Mucosa of stomach (tissue), 1 donor: ENCODE measurements at regions not wholly inside any gene's neighbourhood (a gene's known extent, or its start where the extent isn't known, plus 50 kb on each side); places are given as distances from the start of the nearest gene placed in this dataset.

Experiments
- H3K27me3 ChIP-seq: one replicate; pipeline ENCODE4 v1.7.0; 2013; ENCODE audit warnings: mild to moderate bottlenecking, low read length; ENCODE audit not compliant: control insufficient read depth, insufficient read depth
- H3K36me3 ChIP-seq: one replicate; pipeline ENCODE4 v1.7.0; 2013; ENCODE audit warnings: low read length; ENCODE audit not compliant: control insufficient read depth, insufficient read depth
- H3K4me1 ChIP-seq: one replicate; pipeline ENCODE4 v1.7.0; 2013; ENCODE audit warnings: mild to moderate bottlenecking, low read length; ENCODE audit not compliant: control insufficient read depth, insufficient read depth
- H3K4me3 ChIP-seq: one replicate; pipeline ENCODE4 v1.7.0; 2013; ENCODE audit warnings: low read length
- H3K9ac ChIP-seq: one replicate; pipeline ENCODE4 v1.7.0; 2013; ENCODE audit warnings: mild to moderate bottlenecking, low read length, moderate library complexity
- H3K9me3 ChIP-seq: one replicate; pipeline ENCODE4 v1.7.0; 2013; ENCODE audit warnings: mild to moderate bottlenecking, low read length, moderate library complexity; ENCODE audit not compliant: control insufficient read depth
- donor health status: Pancreatic carcinoma.

DNA sequence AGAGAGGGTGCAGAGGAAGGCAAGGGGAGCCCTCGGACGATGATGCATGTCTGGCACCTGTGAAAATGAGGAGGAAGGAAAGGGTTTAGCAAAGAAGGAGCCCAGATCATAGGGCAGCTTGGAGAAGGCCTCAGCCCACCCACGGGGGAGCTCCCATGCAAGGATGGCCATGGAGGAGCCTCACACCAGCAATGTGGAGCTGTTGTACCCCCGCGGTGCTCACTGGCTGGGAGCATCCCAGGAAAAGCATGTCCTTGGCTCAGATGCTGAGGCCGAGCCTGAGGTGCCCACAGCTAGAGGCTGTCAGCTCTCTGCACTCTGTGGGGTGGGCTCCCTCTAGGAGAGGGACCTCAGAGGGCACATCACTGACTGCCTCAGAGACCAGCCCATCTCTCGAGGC is 622.6 kb downstream of the AACS start:
- H3K9ac ChIP-seq, result no peak overlapping the region
- no peaks in the 10 kb centered on the region for H3K27me3 ChIP-seq
- H3K36me3 ChIP-seq, result no peaks in the 10 kb centered on the region
- no peak overlapping the region for H3K4me3 ChIP-seq
- no peaks in the 10 kb centered on the region for H3K4me1 ChIP-seq
- no peaks in the 10 kb centered on the region for H3K9me3 ChIP-seq

DNA sequence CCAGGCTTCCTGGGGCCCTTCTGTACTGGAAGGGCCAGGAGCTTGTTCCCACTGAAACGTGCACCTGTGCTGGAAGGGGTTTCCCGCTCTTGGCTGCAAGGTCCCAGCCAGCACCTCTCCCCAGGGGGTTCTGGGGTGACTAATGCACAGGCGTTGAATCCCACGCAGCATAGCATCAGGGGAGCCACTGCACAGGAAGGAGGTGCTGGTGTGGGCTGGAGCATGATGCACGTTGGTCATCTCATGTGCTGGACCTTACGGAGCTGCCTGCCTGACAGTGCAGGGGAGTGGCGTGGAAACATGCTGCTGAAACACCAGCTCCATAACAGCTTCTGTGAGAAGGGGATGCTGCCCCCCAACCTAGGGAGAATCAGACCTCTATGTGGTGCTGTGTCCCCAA is 623.0 kb downstream of the AACS start:
- H3K4me1 ChIP-seq, result no peaks in the 10 kb centered on the region
- H3K9ac ChIP-seq, result no peak overlapping the region
- no peaks in the 10 kb centered on the region for H3K36me3 ChIP-seq
- no peaks in the 10 kb centered on the region for H3K9me3 ChIP-seq
- H3K4me3 ChIP-seq, result no peak overlapping the region
- no peaks in the 10 kb centered on the region for H3K27me3 ChIP-seq

DNA sequence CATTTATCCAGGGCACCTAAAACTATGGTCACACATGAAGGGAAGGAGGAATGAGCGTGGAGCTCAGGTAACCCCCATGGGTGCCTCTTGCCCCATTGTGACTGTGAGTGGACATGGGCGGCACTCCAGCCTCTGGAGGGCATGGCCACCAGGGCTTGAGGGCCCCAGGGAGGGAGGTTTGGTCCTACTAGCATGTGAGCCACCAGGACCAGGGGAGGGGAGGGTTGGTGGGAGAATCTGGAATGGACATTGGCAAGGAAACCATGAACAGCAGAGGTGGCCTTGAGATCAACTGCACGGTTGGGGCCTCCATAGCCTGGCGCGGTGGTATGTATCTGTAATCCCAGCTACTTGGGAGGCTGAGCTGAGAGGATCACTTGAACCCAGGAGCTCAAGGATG is 623.6 kb downstream of the AACS start:
- Histone ChIP-seq H3K9ac (no peak overlapping the region), H3K4me3 (no peak overlapping the region), H3K27me3 (no peaks in the 10 kb centered on the region), H3K9me3 (no peaks in the 10 kb centered on the region), H3K4me1 (no peaks in the 10 kb centered on the region), H3K36me3 (no peaks in the 10 kb centered on the region)

DNA sequence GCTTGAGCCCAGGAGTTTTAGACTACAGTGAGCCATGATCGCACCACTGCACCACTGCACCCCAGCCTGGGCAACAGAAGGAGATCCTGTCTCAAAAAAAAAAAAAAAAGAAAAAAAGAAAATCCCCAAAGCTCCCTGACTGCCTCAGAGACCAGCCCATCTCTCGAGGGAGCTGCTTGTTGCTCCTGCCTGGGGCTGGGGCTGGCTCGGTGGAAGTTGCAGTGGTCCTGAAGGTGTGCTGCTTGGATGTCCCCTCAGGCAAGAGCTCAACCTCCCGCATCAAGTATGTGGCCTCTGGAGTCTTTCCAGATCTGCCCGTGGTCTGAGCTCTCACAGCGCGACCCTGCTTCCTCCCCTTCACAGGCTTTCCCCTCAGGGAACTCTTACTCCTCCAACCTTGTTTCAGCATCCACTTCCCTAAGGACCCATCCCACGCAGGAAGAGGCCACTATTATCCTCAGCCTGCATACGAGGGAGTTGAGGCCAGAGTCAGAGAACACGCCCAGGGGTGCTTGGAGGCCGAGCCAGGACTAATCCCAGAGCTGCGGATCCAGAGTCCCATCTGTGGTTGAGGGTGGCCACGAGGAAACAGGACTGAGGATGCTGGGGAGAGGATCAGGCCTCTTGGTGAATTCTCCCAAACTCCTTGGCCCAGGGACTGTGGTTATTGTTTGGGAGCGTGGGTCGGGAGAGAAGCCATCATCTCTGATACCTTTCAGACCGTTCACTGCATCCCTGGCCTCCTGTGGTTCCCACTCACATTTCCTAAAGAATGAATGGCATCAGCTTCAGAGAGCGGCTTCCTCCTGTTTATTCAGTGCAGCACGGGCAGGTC is 624.6 kb downstream of the AACS start:
- Histone ChIP-seq H3K9ac (no peak overlapping the region), H3K36me3 (no peaks in the 10 kb centered on the region), H3K27me3 (no peaks in the 10 kb centered on the region), H3K4me1 (no peaks in the 10 kb centered on the region), H3K4me3 (no peak overlapping the region), H3K9me3 (no peaks in the 10 kb centered on the region)

DNA sequence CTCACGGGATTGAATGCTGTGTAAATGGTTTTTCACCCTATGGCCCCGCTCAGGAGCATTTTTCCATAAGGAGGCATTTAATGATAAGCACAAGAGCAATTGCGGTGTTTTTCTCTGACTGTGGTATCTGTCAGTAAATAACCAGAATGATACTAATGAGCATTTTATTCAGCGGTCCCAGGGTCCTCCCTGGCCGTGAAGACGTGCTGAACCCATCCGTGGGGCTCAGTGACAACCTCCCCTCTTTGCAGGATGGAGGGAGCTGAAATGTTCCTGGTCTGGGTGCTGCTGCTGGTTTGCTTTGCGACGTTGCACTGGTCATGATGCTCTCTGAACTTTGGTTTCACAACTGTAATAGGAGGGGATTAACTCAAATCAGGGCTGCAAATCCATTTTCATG is 625.6 kb downstream of the AACS start:
- Histone ChIP-seq H3K27me3 (no peaks in the 10 kb centered on the region), H3K4me1 (no peaks in the 10 kb centered on the region), H3K4me3 (no peak overlapping the region), H3K9me3 (no peaks in the 10 kb centered on the region), H3K36me3 (no peaks in the 10 kb centered on the region), H3K9ac (no peak overlapping the region)

DNA sequence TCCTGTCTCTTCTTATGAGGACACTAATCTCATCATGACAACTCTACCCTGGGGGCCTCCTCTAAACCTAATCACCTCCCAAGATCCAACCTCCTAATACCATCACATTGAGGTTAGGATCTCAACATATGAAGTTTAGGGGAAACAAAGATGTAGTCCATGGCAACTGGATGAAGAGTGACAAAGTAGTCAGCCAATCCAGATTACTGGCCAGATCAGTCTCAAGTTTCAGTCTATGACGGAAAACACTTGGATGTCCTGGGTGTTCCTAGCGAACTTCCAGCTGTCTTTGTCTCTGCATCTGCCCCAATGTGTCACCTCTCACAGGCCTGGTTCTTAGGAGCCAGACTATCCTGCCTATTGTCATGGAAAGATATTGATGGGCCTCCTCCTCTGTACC is 630.8 kb downstream of the AACS start:
- no peaks in the 10 kb centered on the region for H3K36me3 ChIP-seq
- H3K27me3 ChIP-seq, result no peaks in the 10 kb centered on the region
- H3K9me3 ChIP-seq, result no peaks in the 10 kb centered on the region
- H3K4me3 ChIP-seq, result no peak overlapping the region
- no peaks in the 10 kb centered on the region for H3K4me1 ChIP-seq
- no peak overlapping the region for H3K9ac ChIP-seq

DNA sequence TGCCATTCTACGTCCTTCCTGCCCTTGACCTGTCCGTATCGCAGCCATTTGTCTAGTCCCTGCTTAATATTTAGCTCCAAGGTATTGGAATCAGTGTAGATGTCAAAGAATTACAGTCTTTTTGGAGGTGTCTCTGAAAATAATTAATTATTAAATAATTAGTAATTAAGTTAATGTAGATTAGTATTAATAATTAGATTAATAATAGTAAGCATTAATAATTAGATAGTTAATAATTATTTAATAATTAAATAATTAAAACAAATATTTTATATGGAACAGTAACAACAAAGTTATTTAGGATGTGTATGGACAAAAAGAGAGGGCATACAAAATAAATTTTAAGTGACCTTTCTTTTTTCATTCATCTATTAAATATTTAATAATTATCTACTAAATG is 639.6 kb downstream of the AACS start:
- Histone ChIP-seq H3K9me3 (no peaks in the 10 kb centered on the region), H3K36me3 (no peaks in the 10 kb centered on the region), H3K4me3 (no peak overlapping the region), H3K9ac (no peak overlapping the region), H3K27me3 (no peaks in the 10 kb centered on the region), H3K4me1 (no peaks in the 10 kb centered on the region)

DNA sequence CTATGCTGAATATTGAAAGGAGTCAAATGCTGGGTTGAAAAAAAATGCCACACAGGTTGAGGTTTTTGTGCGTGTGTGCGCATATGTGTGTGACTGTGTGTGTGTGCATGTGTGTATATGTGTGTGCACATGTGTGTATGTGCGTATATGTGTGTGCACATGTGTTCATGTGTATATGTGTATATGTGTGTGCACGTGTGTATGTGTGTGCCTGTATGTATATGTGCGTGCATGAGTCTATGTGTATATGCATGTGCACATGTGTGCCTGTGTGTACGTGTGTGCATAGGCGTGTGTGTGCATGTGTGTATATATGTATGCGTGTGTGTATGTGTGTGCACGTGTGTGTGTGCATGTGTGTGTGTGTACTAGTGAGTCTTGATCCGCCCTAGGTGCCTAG is 655.7 kb downstream of the AACS start:
- no peaks in the 10 kb centered on the region for H3K9me3 ChIP-seq
- no peak overlapping the region for H3K4me3 ChIP-seq
- H3K27me3 ChIP-seq, result no peaks in the 10 kb centered on the region
- no peaks in the 10 kb centered on the region for H3K4me1 ChIP-seq
- H3K9ac ChIP-seq, result no peak overlapping the region
- H3K36me3 ChIP-seq, result no peaks in the 10 kb centered on the region

DNA sequence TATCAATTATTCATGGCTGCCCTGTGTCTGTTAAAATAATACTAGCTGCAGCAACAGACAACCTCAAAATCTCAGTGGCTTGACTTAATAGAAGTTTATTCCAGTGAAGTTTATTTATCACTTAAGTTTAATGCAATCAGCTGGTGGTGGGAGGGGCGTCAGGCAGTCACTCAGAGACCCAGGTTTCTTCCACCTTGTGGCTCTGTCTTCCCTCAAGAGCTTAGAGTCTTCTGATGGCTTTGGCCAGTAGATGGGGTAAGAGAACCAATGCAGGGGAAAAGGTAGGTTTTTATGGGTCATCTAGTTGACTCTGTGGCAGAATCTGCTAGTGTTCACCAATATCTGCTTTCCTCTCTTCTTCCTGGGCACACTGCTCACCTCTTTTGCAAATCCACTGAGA is 668.9 kb downstream of the AACS start:
- H3K9ac ChIP-seq, result no peak overlapping the region
- H3K36me3 ChIP-seq, result no peaks in the 10 kb centered on the region
- no peak overlapping the region for H3K4me3 ChIP-seq
- H3K9me3 ChIP-seq, result no peaks in the 10 kb centered on the region
- H3K27me3 ChIP-seq, result no peaks in the 10 kb centered on the region
- H3K4me1 ChIP-seq, result no peaks in the 10 kb centered on the region

DNA sequence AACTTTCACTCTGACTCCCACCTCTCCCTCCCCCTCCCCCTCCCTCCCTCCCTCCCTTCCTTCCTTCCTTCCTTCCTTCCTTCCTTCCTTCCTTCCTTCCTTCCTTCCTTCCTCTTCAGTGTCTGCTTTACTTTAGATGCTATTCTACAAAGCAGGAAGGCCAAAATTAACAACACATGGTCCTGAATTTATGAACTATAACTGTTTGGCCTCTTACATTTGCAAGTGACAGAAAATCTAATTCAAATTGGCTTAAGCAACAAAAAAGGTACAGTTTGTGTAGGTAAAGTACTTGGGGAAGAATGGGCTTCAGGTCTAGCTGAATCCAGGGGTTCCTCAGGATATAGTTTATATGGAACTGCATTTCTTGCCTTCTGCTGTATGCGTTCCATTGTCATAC is 673.0 kb downstream of the AACS start:
- Histone ChIP-seq H3K9me3 (no peaks in the 10 kb centered on the region), H3K9ac (no peak overlapping the region), H3K4me3 (no peak overlapping the region), H3K4me1 (no peaks in the 10 kb centered on the region), H3K27me3 (no peaks in the 10 kb centered on the region), H3K36me3 (no peaks in the 10 kb centered on the region)

DNA sequence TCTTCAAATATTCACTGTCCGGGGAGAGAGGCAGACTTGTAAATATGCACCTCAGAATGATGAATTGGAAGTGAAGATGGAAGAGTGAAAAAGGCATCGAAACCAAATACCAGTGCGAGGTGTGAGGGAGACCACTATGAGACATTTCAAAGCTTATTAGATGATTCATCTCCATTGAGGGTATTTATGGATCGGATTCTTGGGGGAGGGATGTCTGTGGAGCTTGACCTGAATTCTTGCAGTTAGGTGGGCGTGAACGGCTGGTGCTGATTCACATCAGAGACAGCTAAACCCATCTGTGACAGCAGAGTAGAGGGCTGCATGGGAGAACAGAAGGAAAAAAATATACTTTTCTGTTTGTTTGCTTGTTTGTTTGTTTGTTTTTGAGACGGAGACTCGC is 677.2 kb downstream of the AACS start:
- Histone ChIP-seq H3K4me3 (no peak overlapping the region), H3K36me3 (no peaks in the 10 kb centered on the region), H3K27me3 (no peaks in the 10 kb centered on the region), H3K9ac (no peak overlapping the region), H3K9me3 (no peaks in the 10 kb centered on the region), H3K4me1 (no peaks in the 10 kb centered on the region)

DNA sequence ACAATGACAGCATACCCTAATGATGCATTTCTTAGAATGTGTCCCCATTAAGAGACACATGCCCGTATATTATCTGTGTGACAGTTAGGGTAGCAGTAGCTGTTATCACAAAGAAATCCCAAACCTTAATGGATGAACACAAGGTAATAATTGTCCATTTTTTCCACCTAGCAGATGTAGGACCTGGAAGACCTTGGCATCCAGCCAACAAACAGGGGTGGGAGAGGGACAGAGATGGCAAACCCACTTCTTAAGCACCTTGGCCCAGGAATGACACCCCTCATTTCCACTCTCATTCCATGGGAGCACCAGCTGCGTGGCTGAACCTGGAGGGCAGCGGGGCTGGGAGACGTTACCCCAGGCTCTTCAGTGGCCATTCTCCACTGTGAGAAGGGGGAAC is 679.0 kb downstream of the AACS start:
- no peaks in the 10 kb centered on the region for H3K4me1 ChIP-seq
- no peak overlapping the region for H3K9ac ChIP-seq
- no peaks in the 10 kb centered on the region for H3K27me3 ChIP-seq
- H3K36me3 ChIP-seq, result no peaks in the 10 kb centered on the region
- no peaks in the 10 kb centered on the region for H3K9me3 ChIP-seq
- no peak overlapping the region for H3K4me3 ChIP-seq

DNA sequence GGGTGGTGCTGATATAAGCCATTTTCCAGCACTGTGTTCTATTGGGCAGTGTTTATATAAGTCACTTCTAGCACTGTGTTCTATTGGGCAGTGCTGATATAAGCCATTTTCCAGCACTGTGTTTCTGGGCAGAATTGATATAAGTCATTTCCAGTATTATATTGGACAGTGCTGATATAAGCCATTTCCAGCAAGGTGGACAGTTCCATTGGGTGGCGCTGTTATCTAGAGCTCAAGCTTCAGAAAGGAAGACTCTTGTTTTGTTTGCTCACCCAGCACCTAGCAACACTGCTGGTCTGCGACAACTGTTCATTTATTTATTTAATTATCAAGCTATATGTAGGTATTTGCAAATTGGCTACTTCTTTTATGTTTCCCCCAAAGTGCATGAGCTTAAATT is 690.3 kb downstream of the AACS start:
- H3K36me3 ChIP-seq, result no peaks in the 10 kb centered on the region
- H3K27me3 ChIP-seq, result no peaks in the 10 kb centered on the region
- H3K9me3 ChIP-seq, result no peaks in the 10 kb centered on the region
- no peaks in the 10 kb centered on the region for H3K4me1 ChIP-seq
- no peak overlapping the region for H3K4me3 ChIP-seq
- H3K9ac ChIP-seq, result no peak overlapping the region
